Stimulated activated CD8-positive, alpha-beta memory T cell treated with anti-CD3 and anti-CD28 coated beads, Interleukin-7, amount 100 ng/mL, for 24 hours (primary cell): ENCODE measurements at regions not wholly inside any gene's neighbourhood (a gene's known extent, or its start where the extent isn't known, plus 50 kb on each side); places are given as distances from the start of the nearest gene placed in this dataset.

Source experiments
- DNase-seq: peaks from one replicate; pipeline ENCODE4 v3.0.0-alpha.2; 2020; ENCODE audit warnings: low read depth

- DNase-seq, result no peak
These were observed 549.6 kb upstream of the CELF4 start for GRCh38 chr18:38115201-38115600.

DNA sequence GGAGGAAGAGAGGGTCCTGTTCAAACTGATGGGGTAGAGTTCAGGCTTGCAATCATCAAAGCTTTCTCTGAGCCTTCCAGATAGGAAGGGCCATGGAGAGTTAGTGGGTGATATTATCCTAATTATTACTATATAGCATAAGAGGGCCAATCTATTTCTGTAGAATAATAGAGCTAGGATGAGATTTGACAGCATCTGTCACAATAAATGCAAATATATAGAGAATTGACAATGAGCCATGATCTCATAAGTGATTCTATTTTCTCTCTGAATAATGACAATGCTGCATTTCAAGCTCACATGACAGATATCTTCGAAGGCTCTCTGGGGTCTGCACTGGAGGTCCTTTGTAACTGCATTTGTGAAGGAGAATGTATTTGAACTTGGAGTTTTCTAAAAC lies 521.9 kb upstream of the CELF4 start:
- no peak for DNase-seq

- DNase-seq, result no peak
These were observed 515.9 kb upstream of the CELF4 start for GRCh38 chr18:38081516-38081915.

DNA sequence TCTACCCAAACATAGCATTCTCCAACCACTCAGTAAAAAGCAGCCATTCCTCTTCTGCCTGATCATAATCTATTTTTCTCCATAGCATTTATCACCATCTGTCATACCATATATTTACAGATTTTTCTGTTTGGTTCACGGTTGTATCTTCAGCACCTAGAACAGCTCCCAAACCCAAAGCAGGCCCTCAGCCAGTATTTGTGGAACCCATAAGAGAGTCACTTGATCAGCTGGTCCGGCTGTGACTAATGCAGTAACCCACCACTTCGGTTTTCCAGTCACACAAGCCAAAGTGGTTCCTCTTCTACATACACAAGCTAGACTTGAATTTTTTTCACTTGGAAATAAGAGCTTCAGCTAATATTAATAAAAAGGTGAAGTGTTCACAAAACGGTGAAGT lies 511.6 kb upstream of the CELF4 start:
- DNase-seq, result no peak

DNA sequence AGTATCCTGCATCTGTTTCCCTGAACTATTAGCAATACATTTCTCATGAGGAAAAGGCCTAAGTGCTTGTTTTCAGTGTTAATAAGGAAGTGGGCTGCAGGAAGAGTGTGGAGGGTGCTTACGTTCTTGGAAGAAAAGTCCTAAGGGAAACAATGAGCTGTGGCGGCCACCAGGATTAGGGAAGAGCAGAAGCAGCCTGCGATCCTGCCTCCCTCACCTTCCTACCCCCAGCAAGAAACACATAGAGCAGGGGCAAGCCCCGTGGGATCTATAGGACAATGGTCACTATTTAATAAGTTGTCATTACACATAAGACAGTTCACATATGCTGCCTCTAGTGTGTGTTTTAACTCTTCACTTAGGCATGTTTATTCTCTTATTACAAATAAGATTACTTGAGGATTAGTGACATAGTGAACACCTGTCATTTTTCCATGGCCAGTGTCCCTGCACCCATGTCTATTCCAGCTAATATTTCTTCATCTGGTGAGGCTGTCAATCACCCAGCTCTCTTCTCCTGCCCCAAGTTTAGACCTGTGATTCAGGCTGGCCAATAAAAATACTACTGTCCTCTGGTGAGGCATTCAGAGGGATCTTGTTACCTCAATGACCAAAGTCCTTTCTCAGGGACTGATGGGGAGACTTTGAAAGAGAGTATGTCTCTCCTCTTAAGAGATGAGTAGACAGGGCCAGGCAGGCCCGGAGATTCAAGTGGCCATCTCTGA lies 510.9 kb upstream of the CELF4 start:
- no peak for DNase-seq

DNA sequence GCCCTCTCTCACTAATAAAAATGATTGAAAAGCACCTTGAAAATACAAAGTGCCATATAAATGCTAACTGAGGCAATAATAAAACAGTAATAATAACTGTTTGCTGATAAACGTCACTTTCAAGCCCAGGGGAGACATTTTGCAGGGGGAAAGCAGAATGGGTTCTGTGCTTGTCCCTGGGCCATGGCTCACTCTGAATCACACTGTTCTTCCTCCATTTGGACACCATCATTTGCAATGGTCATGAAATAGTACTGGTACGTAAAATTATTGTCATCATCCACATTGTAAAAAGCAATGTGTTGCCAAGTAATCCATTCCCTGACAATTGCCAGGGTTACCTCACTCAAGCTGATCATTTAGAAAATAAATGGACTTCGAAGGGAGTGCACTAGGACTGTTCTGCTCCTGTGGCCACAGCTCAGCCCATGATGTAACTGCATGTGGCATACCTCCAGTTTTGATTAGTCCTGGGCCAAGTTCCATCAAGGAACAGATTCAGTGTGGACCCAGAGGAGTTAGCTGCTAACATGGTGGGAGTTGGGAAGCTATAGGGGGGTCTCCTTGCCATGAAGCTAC lies 508.8 kb upstream of the CELF4 start:
- no peak for DNase-seq

- DNase-seq, result no peak
These were observed 502.2 kb upstream of the CELF4 start for GRCh38 chr18:38067821-38068220.

- DNase-seq, result no peak
These were observed 501.5 kb upstream of the CELF4 start for GRCh38 chr18:38067086-38067485.

DNA sequence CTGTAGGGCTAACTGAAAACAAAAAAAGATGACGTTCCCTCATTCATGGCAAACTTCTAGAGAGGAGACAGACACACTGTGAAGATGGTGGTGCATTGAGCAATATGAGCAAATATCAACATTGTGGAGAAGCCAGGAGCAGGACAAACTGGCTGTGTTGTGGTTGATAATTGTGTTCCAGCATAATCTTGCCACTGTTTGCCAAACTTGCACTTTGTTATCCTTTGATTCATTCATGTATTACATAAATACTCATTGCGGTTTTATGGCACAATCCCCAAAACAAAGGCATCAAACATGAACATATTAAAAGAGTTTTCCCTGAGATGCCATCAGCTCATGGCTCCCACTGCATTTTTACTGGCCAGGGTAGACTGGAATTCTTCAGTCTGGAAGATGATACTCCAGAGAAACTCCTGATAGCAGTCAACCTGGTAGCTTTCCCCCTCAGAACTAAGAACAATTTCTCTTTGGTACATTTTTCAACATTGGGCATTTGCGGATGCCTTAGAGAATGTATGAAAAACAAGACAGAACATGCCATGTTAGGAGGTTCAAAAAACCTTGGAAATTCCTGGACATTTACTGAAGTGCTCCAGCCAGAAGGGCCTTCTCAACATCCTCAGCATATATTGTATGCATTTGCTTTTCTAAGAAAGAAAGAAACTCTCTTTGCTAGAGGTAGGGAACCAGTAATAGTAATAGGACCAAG lies 487.4 kb upstream of the CELF4 start:
- DNase-seq, result no peak

- DNase-seq, result no peak
These were observed 482.2 kb upstream of the CELF4 start for GRCh38 chr18:38047820-38048219.

DNA sequence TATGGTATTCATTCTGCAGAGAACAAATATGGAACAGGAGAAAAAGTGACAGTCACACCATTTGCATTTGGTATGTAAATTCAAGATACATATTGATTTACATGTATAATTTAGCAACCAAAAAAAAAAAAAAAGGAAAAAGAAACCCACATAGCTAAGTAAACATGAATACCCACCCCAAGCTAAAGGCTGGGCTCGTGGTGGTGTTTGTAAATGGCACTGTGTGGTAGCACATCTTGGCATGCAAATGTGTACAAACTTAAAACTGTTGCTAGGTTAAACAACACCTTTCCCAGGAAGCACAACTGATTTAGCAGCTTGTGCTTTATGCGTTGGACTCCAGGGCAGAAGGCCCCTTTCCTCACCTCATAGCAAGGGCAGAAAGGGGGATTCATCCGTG lies 481.1 kb upstream of the CELF4 start:
- DNase-seq, result no peak

- DNase-seq, result no peak
These were observed 480.2 kb upstream of the CELF4 start for GRCh38 chr18:38045845-38046244.

DNA sequence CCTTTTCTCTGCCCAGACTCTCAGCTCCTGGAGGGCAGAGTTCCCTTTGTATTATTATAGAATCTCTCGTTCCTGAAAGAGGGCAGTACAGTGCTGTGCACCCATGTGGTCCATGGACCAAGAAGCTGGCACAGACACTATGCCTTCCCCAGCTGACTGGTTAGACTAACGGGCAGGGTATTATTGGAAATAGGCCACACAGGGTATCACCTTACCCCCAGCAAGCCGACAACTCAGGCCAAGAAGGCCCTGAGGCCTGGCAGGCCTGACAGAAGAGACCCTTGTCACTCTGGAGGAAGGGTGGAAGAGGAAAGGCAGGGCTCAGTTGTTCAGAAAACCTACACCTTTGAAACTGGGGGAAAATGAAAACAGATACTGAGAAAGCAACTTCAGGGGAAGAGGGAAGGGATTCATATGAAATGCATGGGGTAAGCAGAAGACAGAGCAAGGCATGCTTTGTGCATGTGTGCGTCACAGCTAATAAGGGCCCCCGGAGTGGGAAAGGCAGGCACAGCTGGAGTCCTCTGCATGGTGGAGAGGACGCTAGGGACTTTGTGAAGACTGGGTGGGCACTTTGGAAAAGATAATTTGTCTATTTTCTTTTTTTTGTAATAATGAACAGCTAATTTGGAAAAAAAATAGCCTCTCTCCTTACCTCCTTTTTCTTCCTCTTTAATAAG lies 476.8 kb upstream of the CELF4 start:
- no peak for DNase-seq

DNA sequence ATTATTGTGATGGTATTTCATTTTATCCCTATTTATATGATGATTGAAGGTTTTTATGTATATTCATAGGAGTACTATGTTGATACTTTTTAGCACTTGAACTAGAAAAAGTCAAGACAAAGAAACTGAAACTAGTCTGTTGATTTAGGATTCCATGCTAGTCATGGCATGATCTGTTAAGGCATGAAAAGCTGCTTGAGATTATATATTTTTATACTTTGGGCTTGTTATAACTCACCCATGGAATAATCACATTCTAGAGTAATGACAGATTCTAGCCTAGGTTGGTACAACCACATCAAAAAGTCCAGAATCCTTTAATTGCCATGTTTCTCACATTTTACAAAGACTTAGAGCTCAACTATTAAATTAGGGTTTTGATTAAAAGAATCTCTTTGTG lies 472.6 kb upstream of the CELF4 start:
- no peak for DNase-seq

GRCh38 chr18:38035193-38035592 lies 469.6 kb upstream of the CELF4 start:
- no peak for DNase-seq

- DNase-seq, result no peak
These were observed 467.7 kb upstream of the CELF4 start for GRCh38 chr18:38033282-38033681.

GRCh38 chr18:38032516-38032915 lies 466.9 kb upstream of the CELF4 start:
- no peak for DNase-seq

- no peak for DNase-seq
These were observed 463.3 kb upstream of the CELF4 start for GRCh38 chr18:38028946-38029345.

- no peak for DNase-seq
These were observed 459.9 kb upstream of the CELF4 start for GRCh38 chr18:38025433-38026038.

GRCh38 chr18:38023871-38024270 lies 458.3 kb upstream of the CELF4 start:
- DNase-seq, result no peak

DNA sequence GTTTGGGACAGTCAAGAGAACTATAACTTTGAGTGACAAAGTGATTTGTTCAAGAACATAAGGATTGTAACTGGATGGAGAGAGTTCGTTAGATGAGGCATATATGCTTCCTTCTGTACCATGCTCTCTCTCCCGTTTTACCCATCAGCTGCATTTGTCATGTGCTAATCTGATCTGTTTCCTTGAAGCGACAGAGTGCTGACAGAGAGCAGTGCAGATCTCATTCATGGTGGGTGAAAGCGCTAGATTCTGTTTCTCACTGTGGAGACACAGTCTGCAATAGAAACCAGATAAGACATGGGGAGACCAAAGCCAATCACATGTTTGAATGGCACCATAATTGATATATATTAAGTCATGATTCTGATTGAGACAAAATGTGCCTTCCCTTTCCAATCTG lies 456.6 kb upstream of the CELF4 start:
- no peak for DNase-seq

GRCh38 chr18:38019292-38019691 lies 453.7 kb upstream of the CELF4 start:
- no peak for DNase-seq
